ENCODE measurements at regions not wholly inside any gene's neighbourhood (a gene's known extent, or its start where the extent isn't known, plus 50 kb on each side); places are given as distances from the start of the nearest gene placed in this dataset.

DNA sequence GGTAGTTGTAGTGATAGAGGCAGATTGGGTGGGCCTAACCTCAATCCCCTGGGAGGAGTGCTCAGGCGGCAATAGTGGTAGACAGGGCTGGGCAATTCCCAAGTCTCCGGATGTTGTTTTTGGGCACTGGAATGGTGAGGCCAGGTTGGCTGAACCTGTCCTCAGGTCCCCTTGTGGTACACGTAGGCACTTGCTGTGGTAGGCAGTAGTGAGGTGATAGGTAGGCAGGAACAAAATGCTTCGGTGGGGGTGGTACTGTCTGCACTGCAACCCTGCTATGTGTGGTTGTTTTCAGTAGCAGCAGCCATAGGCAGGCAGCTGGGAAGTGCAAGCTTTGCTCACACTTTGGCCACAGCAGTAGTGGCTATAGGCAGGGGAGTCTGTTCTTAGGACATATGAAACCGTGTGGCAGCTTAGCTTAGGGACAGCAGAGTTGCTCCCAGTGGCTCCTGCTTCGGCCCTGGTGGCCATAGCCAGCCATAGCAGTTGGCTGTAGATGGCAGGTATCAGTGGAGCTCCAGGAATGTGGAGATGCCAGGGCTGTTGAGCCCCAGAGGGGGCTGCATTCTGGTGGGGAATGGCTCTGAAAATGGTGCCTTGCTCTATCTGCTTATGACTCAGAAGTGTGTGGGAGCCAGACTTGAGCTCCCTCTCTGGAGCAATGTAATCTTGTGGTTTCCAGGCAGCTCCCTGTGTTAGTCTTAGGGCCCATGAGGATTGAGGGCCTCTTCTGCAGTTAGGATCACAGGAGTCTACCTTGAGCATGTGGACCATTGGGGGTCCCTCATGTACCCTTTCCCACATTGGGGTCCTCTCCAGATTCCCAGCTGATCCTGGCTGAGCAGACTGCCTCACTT, 241.8 kb upstream of the BMP2 start:
- TF ChIP-seq CTCF (IDR thresholded peaks at IDR 0.05) (no peak), POLR2A (IDR thresholded peaks at IDR 0.05) (no peak)
